Mesendoderm (in vitro differentiated cells): ENCODE measurements at regions not wholly inside any gene's neighbourhood (a gene's known extent, or its start where the extent isn't known, plus 50 kb on each side); places are given as distances from the start of the nearest gene placed in this dataset.
A peak's percentile ranks its signal among the peaks of the same experiment; 100 is the strongest.

Experiments
- DNase-seq: peaks from one replicate; pipeline ENCODE4 v3.0.0; 2013
- H2AK5ac ChIP-seq: 2 replicates; pipeline ENCODE4 v1.6.1; 2013; ENCODE audit warnings: low read length, inconsistent platforms
- H2BK120ac ChIP-seq: 2 replicates; pipeline ENCODE4 v1.6.1; 2013; ENCODE audit warnings: low read depth, mild to moderate bottlenecking, low read length, moderate library complexity, mixed read lengths
- H2BK15ac ChIP-seq: replicated peaks from 2 replicates; pipeline ENCODE4 v1.6.1; 2013; ENCODE audit warnings: low read depth, mild to moderate bottlenecking, moderate library complexity
- H2BK5ac ChIP-seq: 2 replicates; pipeline ENCODE4 v1.6.1; 2013; ENCODE audit warnings: low read length, inconsistent platforms
- H3K18ac ChIP-seq: 2 replicates; pipeline ENCODE4 v1.6.1; 2013; ENCODE audit warnings: mild to moderate bottlenecking, low read length, mixed read lengths
- H3K23ac ChIP-seq: one replicate; pipeline ENCODE4 v1.6.1; 2013; ENCODE audit warnings: low read length
- H3K27ac ChIP-seq: 2 replicates; pipeline ENCODE4 v1.5.1; 2013; ENCODE audit warnings: low read depth, mild to moderate bottlenecking, inconsistent platforms, low read length, moderate library complexity
- H3K27me3 ChIP-seq: 2 replicates; pipeline ENCODE4 v1.6.1; 2013; ENCODE audit warnings: low read length, control low read depth, mild to moderate bottlenecking, inconsistent platforms; ENCODE audit not compliant: insufficient read depth, poor library complexity
- H3K36me3 ChIP-seq: 2 replicates; pipeline ENCODE4 v1.6.1; 2013; ENCODE audit warnings: low read length, inconsistent platforms; ENCODE audit not compliant: control insufficient read depth, insufficient read depth
- H3K4ac ChIP-seq: one replicate; pipeline ENCODE4 v1.6.1; 2013; ENCODE audit warnings: low read depth, mild to moderate bottlenecking, low read length, moderate library complexity
- H3K4me1 ChIP-seq: 2 replicates; pipeline ENCODE4 v1.6.1; 2013; ENCODE audit warnings: low read depth, low read length, inconsistent platforms; ENCODE audit not compliant: control insufficient read depth
- H3K4me2 ChIP-seq: 2 replicates; pipeline ENCODE4 v1.6.1; 2013; ENCODE audit warnings: low read length
- H3K4me3 ChIP-seq: 2 replicates; pipeline ENCODE4 v1.5.1; 2013; ENCODE audit warnings: mild to moderate bottlenecking, low read length
- H3K56ac ChIP-seq: one replicate; pipeline ENCODE4 v1.6.1; 2013; ENCODE audit warnings: low read length
- H3K79me1 ChIP-seq: 2 replicates; pipeline ENCODE4 v1.6.1; 2013; ENCODE audit warnings: low read length, inconsistent platforms
- H3K79me2 ChIP-seq: 2 replicates; pipeline ENCODE4 v1.6.1; 2013; ENCODE audit warnings: mild to moderate bottlenecking, low read length; ENCODE audit not compliant: control insufficient read depth, insufficient read depth
- H3K9ac ChIP-seq: 2 replicates; pipeline ENCODE4 v1.6.1; 2013; ENCODE audit warnings: low read length, inconsistent platforms
- H4K5ac ChIP-seq: one replicate; pipeline ENCODE4 v1.6.1; 2013; ENCODE audit warnings: low read length
- H4K8ac ChIP-seq: one replicate; pipeline ENCODE4 v1.6.1; 2013; ENCODE audit warnings: low read depth, mild to moderate bottlenecking, control low read depth, low read length, moderate library complexity
- WGBS: extraction: QIAGEN DNeasy Blood & Tissue Kit; methylation state at CpG from one replicate; pipeline ENCODE4 v1.1.7; 2013; ENCODE audit warnings: low lambda C conversion rate, missing lambda C conversion rate; ENCODE audit not compliant: insufficient coverage; ENCODE audit errors: extremely low coverage; 5-methylcytosine and 5-hydroxymethylcytosine counted together

DNA sequence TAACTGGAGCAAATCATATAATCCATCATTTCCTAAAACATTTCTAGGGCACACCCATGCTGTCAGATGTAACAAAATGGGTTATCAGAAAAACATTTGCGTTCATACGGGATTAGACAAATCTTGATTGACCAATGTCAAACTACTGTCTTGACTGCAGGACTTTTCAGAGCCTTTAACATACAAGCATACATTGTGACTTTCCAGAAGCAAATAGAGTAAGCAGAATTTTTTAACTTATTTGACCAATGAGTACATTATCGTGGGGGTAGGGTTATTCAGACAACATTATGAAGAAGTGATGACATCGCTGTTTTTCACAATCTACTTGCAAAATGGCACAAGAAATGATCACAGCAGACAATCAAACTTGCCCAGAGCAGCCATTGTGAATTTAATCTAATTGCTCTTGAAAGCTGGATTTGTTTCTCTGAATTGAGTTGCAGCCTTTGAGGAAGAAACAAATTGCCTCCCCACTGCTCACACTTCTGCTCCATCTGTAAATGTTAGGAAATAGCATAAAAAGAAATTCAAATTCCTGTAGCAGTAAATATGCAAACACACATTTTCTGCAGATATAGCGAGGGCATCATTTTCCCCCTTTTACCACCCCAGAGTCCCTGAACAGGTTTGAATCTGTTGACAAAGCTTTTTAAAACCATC, 133.0 kb upstream of the DOK5 start:
- H3K79me2 ChIP-seq = no peaks in the 10 kb centered on the region
- H4K8ac ChIP-seq = no peak overlapping the region
- H3K9ac ChIP-seq = no peak overlapping the region
- no peak overlapping the region for H3K18ac ChIP-seq
- no peak for DNase-seq
- H3K27me3 ChIP-seq = no peaks in the 10 kb centered on the region
- WGBS = no CpG with 5 or more reads among the region's 5 CpGs
- H3K56ac ChIP-seq = no peak overlapping the region
- H3K4me3 ChIP-seq = no peak overlapping the region
- H2AK5ac ChIP-seq = no peak overlapping the region
- no peak overlapping the region for H4K5ac ChIP-seq
- H2BK5ac ChIP-seq = no peak overlapping the region
- H3K27ac ChIP-seq = no peak overlapping the region
- H3K4me2 ChIP-seq = no peak overlapping the region
- no peak overlapping the region for H2BK120ac ChIP-seq
- no peaks in the 10 kb centered on the region for H3K4me1 ChIP-seq
- no peak overlapping the region for H2BK15ac ChIP-seq
- H3K79me1 ChIP-seq = no peaks in the 10 kb centered on the region
- no peak overlapping the region for H3K4ac ChIP-seq
- no peak overlapping the region for H3K23ac ChIP-seq
- no peaks in the 10 kb centered on the region for H3K36me3 ChIP-seq

DNA sequence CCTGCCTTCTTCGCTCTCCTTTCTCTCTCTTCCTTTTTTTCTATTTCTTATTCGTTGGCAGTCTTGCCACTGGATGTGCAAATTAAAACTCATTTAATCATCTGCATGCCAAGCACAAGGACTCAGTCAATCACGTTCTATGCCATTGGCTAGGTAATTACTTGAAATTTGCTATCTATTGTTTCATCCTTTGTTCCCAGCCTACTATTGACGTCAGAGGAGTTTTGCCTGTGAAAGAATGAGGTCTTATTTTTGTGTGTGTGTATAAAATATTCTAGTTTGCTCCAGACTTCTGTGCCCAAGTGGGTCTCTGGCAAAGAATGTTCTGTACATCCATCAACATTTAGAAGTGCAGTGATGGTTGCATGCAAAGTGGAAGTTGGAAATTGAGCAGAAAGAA, 132.3 kb upstream of the DOK5 start:
- no peaks in the 10 kb centered on the region for H3K36me3 ChIP-seq
- no peak overlapping the region for H3K4ac ChIP-seq
- no peak overlapping the region for H3K4me3 ChIP-seq
- H2AK5ac ChIP-seq = no peak overlapping the region
- H2BK5ac ChIP-seq = no peak overlapping the region
- H3K79me2 ChIP-seq = no peaks in the 10 kb centered on the region
- H3K27ac ChIP-seq = no peak overlapping the region
- no CpG with 5 or more reads among the region's 4 CpGs for WGBS
- H3K56ac ChIP-seq = no peak overlapping the region
- no peak overlapping the region for H2BK120ac ChIP-seq
- no peak overlapping the region for H3K23ac ChIP-seq
- no peak overlapping the region for H3K9ac ChIP-seq
- no peaks in the 10 kb centered on the region for H3K4me1 ChIP-seq
- H4K5ac ChIP-seq = no peak overlapping the region
- no peaks in the 10 kb centered on the region for H3K27me3 ChIP-seq
- no peak overlapping the region for H3K18ac ChIP-seq
- no peak overlapping the region for H4K8ac ChIP-seq
- DNase-seq = no peak
- no peak overlapping the region for H2BK15ac ChIP-seq
- H3K4me2 ChIP-seq = no peak overlapping the region
- no peaks in the 10 kb centered on the region for H3K79me1 ChIP-seq

DNA sequence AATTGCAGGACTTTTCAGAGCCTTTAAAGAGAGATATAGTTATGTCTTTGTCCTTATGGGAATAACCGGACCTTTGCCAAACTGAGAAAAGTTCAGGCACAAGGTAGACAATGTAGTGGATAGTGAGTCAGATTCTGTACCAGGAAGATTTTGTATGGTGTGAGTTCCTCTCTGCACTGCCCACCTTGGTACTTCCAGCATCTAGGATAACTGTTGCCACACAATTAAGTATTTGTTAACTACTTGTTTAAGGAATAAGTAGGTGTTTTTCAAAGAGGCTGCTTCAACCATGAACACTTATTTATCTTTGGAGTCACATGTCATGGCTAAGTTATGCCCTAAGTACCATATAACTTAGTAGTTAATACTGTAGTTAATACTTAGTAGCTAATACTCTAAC, 131.8 kb upstream of the DOK5 start:
- Histone ChIP-seq H4K8ac (no peak overlapping the region), H3K18ac (no peak overlapping the region), H2BK15ac (no peak overlapping the region), H3K79me1 (no peaks in the 10 kb centered on the region), H2AK5ac (no peak overlapping the region), H3K4me1 (no peaks in the 10 kb centered on the region), H3K27me3 (no peaks in the 10 kb centered on the region), H3K36me3 (no peaks in the 10 kb centered on the region), H2BK5ac (no peak overlapping the region), H2BK120ac (no peak overlapping the region), H3K4me3 (no peak overlapping the region), H3K23ac (no peak overlapping the region), H3K79me2 (no peaks in the 10 kb centered on the region), H3K4ac (no peak overlapping the region), H3K9ac (no peak overlapping the region), H3K56ac (no peak overlapping the region), H3K4me2 (no peak overlapping the region), H3K27ac (no peak overlapping the region), H4K5ac (no peak overlapping the region)
- no peak for DNase-seq
- no CpG with 5 or more reads among the region's 1 CpG for WGBS

DNA sequence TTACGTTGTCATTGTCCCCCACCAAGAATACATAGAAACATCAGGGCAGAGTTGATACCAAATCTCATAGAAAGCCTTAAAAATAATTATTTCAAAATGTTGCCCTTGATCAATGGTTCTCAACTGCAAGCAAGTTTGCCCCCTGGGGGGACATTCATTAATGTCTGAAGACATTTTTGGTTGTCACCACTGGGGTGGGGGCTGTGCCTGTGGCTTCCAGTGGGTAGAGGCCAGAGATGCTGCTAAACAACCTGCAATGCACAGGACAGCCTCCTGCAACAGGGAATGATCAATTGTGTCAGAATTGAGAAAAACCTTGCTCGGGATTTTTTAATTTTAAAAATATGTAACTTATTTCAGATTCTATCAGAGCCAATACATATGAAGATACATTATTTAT, 130.6 kb upstream of the DOK5 start:
- H2BK120ac ChIP-seq = no peak overlapping the region
- no peak overlapping the region for H4K8ac ChIP-seq
- no peak overlapping the region for H3K23ac ChIP-seq
- no peaks in the 10 kb centered on the region for H3K4me1 ChIP-seq
- no peak overlapping the region for H2AK5ac ChIP-seq
- no peaks in the 10 kb centered on the region for H3K36me3 ChIP-seq
- H3K4me2 ChIP-seq = no peak overlapping the region
- no peak for DNase-seq
- no CpG with 5 or more reads among the region's 2 CpGs for WGBS
- no peak overlapping the region for H3K27ac ChIP-seq
- no peaks in the 10 kb centered on the region for H3K27me3 ChIP-seq
- no peak overlapping the region for H2BK5ac ChIP-seq
- no peaks in the 10 kb centered on the region for H3K79me2 ChIP-seq
- H4K5ac ChIP-seq = no peak overlapping the region
- H3K79me1 ChIP-seq = no peaks in the 10 kb centered on the region
- no peak overlapping the region for H3K4ac ChIP-seq
- H3K9ac ChIP-seq = no peak overlapping the region
- no peak overlapping the region for H2BK15ac ChIP-seq
- H3K4me3 ChIP-seq = no peak overlapping the region
- H3K18ac ChIP-seq = no peak overlapping the region
- no peak overlapping the region for H3K56ac ChIP-seq

DNA sequence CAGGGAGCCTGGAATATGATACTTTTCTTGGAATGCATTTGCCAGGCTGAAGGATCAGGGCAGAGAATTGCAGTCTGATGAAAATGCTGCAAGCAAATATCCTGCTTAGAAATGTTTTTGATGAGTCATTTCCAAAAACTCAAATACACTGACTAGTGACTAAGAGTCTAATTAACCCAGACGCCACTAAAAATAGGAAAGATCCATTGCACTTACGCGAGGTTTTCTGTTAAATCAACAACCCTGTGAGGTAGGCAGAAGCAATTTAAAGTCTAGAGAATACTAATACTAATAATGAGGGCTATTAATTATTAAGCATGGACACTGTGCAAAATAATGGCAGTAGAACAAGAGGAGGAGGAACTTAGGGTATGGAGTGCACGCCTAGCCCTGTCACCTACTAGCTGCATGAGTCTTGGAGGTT, 130.1 kb upstream of the DOK5 start:
- no peak overlapping the region for H3K18ac ChIP-seq
- no peak overlapping the region for H3K4ac ChIP-seq
- H2BK15ac ChIP-seq = no peak overlapping the region
- H3K9ac ChIP-seq = no peak overlapping the region
- no peak overlapping the region for H3K23ac ChIP-seq
- no peak overlapping the region for H3K4me2 ChIP-seq
- H3K4me1 ChIP-seq = no peaks in the 10 kb centered on the region
- no peak overlapping the region for H2BK5ac ChIP-seq
- DNase-seq = no peak
- no peaks in the 10 kb centered on the region for H3K27me3 ChIP-seq
- H2AK5ac ChIP-seq = no peak overlapping the region
- no peak overlapping the region for H2BK120ac ChIP-seq
- no peaks in the 10 kb centered on the region for H3K79me1 ChIP-seq
- no peak overlapping the region for H4K8ac ChIP-seq
- H3K56ac ChIP-seq = no peak overlapping the region
- no peaks in the 10 kb centered on the region for H3K36me3 ChIP-seq
- no peak overlapping the region for H3K27ac ChIP-seq
- H3K4me3 ChIP-seq = no peak overlapping the region
- H4K5ac ChIP-seq = no peak overlapping the region
- no CpG with 5 or more reads among the region's 4 CpGs for WGBS
- no peaks in the 10 kb centered on the region for H3K79me2 ChIP-seq

DNA sequence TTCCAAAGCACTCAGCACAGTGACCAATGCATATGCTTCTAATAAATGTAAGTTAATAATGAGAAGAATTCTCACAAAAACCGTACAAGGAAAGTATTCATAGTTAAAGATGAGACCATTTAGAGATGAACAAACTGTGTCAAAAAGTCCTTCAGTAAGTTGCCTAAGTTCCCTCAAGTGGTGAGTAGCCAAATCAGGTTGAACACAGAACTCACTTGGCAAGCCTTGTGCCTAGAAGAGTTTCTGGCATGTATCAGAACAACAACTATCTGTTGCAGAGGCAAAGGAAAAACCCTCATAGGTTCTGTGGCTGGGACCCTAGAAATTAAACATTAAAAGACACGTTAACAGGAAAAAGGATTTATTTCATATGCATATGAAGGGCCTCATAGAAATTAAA, 129.6 kb upstream of the DOK5 start:
- Histone ChIP-seq H3K23ac (no peak overlapping the region), H2BK5ac (no peak overlapping the region), H3K18ac (no peak overlapping the region), H2BK15ac (no peak overlapping the region), H3K56ac (no peak overlapping the region), H3K4me2 (no peak overlapping the region), H3K4me1 (no peaks in the 10 kb centered on the region), H3K79me2 (no peaks in the 10 kb centered on the region), H2BK120ac (no peak overlapping the region), H3K9ac (no peak overlapping the region), H3K4me3 (no peak overlapping the region), H2AK5ac (no peak overlapping the region), H3K36me3 (no peaks in the 10 kb centered on the region), H3K27me3 (no peaks in the 10 kb centered on the region), H4K5ac (no peak overlapping the region), H3K79me1 (no peaks in the 10 kb centered on the region), H4K8ac (no peak overlapping the region), H3K27ac (no peak overlapping the region), H3K4ac (no peak overlapping the region)
- WGBS = no CpG with 5 or more reads among the region's 2 CpGs
- peak; percentile 10 for DNase-seq
